ENCODE measurements at regions not wholly inside any gene's neighbourhood (a gene's known extent, or its start where the extent isn't known, plus 50 kb on each side); places are given as distances from the start of the nearest gene placed in this dataset.
"Not testable (repeated sequence)": the region's sequence is repeated elsewhere in the genome, so short reads cannot be mapped to it uniquely, and the experiment has no call there.

DNA sequence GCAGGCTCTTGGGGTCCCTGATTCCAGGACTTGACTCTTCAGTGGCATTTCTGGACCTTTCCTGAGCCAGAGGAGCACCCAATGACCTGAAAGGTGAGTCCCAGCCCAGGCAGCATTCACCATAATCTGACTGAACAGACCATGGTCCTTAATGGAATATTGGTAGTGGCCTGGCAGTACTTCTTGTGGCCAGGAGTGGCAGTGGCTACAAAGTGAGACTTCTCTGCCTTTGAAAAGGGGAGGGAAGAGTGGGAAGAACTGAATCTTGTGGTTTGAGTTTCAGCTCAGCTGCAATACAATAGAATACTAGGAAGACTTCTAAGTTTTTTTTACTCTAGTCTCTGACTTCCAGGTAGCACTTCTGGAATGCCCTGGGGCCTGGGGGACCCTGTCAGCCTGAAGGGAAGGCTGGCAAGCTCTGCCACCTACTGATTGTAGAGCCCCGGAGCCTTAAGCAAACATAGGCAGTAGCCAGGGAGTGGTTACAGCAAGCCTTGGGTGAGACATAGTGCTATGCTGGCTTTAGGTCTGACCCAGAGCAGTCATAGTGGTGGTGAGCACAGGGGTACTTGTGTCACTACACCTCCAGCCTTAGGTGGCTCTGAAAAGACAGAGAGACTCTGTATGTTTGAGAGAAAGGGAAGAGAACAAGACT is 674.2 kb upstream of the MANEA start:
- TF ChIP-seq, protein P1, sequence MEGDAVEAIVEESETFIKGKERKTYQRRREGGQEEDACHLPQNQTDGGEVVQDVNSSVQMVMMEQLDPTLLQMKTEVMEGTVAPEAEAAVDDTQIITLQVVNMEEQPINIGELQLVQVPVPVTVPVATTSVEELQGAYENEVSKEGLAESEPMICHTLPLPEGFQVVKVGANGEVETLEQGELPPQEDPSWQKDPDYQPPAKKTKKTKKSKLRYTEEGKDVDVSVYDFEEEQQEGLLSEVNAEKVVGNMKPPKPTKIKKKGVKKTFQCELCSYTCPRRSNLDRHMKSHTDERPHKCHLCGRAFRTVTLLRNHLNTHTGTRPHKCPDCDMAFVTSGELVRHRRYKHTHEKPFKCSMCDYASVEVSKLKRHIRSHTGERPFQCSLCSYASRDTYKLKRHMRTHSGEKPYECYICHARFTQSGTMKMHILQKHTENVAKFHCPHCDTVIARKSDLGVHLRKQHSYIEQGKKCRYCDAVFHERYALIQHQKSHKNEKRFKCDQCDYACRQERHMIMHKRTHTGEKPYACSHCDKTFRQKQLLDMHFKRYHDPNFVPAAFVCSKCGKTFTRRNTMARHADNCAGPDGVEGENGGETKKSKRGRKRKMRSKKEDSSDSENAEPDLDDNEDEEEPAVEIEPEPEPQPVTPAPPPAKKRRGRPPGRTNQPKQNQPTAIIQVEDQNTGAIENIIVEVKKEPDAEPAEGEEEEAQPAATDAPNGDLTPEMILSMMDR (IDR thresholded peaks at IDR 0.05; ENCODE audit: insufficient read depth, missing control alignments) = no peak
- FAIRE-seq = no peak
- no peak for DNase-seq (ENCODE audit: insufficient read length, low spot score)

DNA sequence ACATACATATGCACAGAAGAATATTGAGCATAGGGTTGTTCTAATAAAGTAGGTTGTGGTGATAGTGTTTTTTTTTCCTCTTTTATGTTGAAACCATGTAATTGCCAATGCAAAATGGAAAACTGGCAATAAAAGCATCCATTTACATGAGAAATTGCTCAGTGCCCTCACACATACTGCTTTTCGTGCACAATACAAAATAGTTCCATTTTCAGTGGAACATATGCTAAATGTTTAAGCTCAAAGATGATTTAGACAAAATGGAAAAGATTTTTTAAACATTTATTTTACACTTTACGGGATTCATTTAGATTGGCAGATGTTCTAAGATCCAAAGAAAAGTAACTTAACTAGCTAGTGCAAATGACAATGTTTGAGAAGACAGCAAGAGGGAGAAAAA is 678.1 kb upstream of the MANEA start:
- TF ChIP-seq, protein P1 (IDR thresholded peaks at IDR 0.05; ENCODE audit: insufficient read depth, missing control alignments) = no peak
- DNase-seq (ENCODE audit: insufficient read length, low spot score) = no peak
- peak; percentile 44 for FAIRE-seq

DNA sequence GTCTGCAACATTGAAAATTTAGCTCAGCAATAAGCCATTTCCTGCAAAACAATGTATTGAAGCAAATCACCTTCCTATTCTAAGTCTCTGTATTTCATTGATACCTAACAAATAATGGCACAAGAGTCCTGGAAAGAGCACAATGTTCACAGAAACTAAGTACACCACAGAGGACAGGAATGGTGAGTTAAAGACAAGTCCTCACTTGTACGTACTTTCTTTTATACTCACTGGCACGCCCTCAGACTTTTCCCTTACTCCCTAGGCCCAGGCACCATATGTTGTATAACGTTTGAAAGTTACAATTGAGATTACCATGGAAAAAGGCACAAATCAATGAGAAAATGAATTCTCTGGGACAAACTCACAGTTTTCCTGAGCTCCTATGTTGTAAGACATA is 683.0 kb upstream of the MANEA start:
- no peak for FAIRE-seq
- DNase-seq (ENCODE audit: insufficient read length, low spot score) = no peak
- TF ChIP-seq, protein P1 (IDR thresholded peaks at IDR 0.05; ENCODE audit: insufficient read depth, missing control alignments) = no peak

DNA sequence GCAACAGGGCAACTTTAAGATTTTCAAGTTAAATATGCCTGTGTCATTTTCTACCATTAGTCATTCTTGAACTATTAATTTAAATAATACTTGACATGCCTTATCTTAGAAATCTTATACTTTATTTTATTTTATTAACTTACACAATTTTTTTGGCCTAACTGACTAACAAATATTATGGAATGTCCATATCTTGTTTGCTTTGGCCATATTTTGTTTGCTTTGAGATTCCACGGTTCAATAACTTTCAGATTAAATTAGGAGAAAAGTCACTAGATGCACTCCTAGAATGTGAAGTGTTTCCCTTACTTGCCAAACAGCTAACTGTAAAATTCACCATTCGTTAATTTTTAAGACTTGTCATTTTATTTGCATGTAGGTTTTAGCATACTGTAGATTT is 684.0 kb upstream of the MANEA start:
- no peak for DNase-seq (ENCODE audit: insufficient read length, low spot score)
- TF ChIP-seq, protein P1 (IDR thresholded peaks at IDR 0.05; ENCODE audit: insufficient read depth, missing control alignments) = no peak
- FAIRE-seq = no peak

DNA sequence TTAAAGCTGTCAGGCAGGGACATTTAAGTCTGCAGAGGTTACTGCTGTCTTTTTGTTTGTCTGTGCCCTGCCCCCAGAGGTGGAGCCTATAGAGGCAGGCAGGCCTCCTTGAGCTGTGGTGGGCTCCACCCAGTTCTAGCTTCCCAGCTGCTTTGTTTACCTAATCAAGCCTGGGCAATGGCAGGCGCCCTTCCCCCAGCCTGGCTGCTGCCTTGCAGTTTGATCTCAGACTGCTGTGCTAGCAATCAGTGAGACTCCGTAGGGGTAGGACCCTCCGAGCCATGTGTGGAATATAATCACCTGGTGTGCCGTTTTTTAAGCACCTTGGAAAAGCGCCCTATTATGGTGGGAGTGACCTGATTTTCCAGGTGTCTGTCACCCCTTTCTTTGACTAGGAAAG is 703.5 kb upstream of the MANEA start:
- DNase-seq (ENCODE audit: insufficient read length, low spot score); FAIRE-seq: not testable (repeated sequence)

DNA sequence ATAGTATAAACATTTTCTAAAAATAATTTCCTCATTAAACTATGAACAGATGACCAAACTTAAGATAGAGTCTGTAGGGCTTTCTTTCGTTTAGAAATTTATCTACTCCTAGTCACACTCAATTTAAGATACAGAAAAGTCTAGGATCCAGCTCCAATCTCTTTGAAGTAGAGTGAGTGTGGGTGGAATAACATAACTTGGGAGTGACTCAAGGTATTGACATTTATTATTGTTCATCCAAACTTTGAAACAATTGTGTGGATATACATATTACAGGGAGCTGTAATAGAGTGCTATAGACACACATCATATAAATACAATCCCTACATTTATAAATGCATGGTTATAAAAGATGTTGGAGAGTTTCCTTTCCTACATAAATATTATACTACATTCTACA is 715.2 kb upstream of the MANEA start:
- TF ChIP-seq, protein P1 (IDR thresholded peaks at IDR 0.05; ENCODE audit: insufficient read depth, missing control alignments) = no peak
- DNase-seq (ENCODE audit: insufficient read length, low spot score) (no peak), FAIRE-seq (no peak)

DNA sequence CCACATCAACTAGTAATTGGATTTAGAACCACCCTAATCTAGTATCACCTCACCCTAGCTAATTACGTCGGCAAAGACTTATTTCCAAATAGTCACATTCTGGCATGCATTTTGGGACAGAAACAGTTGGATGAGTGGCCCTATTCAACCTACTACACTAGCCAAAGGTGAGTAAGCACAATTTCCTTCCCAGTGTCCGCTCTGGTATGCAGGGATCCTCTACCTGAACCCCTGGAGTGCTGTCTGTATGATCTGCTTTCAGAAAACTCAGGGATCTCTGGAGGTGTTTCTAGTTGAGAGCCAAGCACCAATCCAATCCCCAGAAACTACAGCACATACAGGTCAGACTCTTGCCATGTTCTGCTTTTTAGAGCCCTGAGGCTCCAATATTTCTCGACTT is 717.4 kb upstream of the MANEA start:
- TF ChIP-seq, protein P1 (IDR thresholded peaks at IDR 0.05; ENCODE audit: insufficient read depth, missing control alignments) = no peak
- DNase-seq (ENCODE audit: insufficient read length, low spot score) (no peak), FAIRE-seq (no peak)

DNA sequence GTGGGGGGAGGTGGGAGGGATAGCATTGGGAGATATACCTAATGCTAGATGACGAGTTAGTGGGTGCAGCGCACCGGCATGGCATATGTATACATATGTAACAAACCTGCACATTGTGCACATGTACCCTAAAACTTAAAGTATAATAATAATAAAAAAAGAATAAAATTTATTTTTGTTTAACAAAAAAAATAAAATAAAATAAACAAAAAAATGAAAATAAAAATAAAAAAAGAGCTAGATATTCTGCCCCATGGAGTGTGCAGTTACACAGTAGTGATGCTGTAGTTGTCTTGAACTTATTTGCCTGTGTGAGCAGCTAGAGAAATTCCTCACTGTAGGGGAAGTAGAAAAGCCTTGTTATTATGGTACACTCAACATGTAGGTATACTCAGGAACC is 720.3 kb upstream of the MANEA start:
- not testable (repeated sequence) for DNase-seq (ENCODE audit: insufficient read length, low spot score); FAIRE-seq

DNA sequence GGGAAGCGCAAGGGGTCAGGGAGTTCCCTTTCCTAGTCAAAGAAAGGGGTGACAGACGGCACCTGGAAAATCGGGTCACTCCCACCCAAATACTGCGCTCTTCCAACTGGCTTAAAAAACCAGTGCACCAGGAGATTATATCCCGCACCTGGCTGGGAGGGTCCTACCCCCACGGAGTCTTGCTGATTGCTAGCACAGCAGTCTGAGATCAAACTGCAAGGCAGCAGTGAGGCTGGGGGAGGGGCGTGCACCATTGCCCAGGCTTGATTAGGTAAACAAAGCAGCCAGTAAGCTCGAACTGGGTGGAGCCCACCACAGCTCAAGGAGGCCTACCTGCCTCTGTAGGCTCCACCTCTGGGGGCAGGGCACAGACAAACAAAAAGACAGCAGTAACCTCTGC is 726.0 kb upstream of the MANEA start:
- DNase-seq (ENCODE audit: insufficient read length, low spot score); FAIRE-seq: not testable (repeated sequence)

Measured in D721Med (cell line).